KMS-11 (cell line): ENCODE measurements at regions not wholly inside any gene's neighbourhood (a gene's known extent, or its start where the extent isn't known, plus 50 kb on each side); places are given as distances from the start of the nearest gene placed in this dataset.

ENCODE experiments used
- H2AFZ ChIP-seq: fragments of 200-600 bp; sonication (generic); 2 replicates; pipeline ENCODE4 v1.6.1; 2016; ENCODE audit warnings: antibody characterized with exemption, mixed run types, low read depth
- H3K27ac ChIP-seq: fragments of 200-600 bp; sonication (generic); 2 replicates; pipeline ENCODE4 v1.6.1; 2016; ENCODE audit warnings: mild to moderate bottlenecking, mixed run types
- H3K27me3 ChIP-seq: fragments of 200-600 bp; sonication (generic); 2 replicates; pipeline ENCODE4 v1.6.1; 2017; ENCODE audit warnings: mild to moderate bottlenecking, low read depth, mixed run types, moderate library complexity; ENCODE audit not compliant: insufficient read depth
- H3K36me3 ChIP-seq: fragments of 200-600 bp; sonication (generic); 2 replicates; pipeline ENCODE4 v1.6.1; 2017; ENCODE audit warnings: mild to moderate bottlenecking, mixed run types; ENCODE audit not compliant: insufficient read depth
- H3K4me1 ChIP-seq: fragments of 200-600 bp; sonication (generic); 2 replicates; pipeline ENCODE4 v1.6.1; 2016; ENCODE audit warnings: mild to moderate bottlenecking, low read depth, mixed run types; ENCODE audit not compliant: poor library complexity, severe bottlenecking
- H3K4me2 ChIP-seq: fragments of 200-600 bp; sonication (generic); 2 replicates; pipeline ENCODE4 v1.7.0; 2016; ENCODE audit warnings: mild to moderate bottlenecking, mixed run types
- H3K4me3 ChIP-seq: fragments of 200-600 bp; sonication (generic); IDR thresholded peaks from 2 replicates; pipeline ENCODE4 v1.6.1; 2017; ENCODE audit warnings: low read depth, low read length, mixed read lengths; ENCODE audit not compliant: insufficient read depth
- H3K79me2 ChIP-seq: fragments of 200-600 bp; sonication (generic); 2 replicates; pipeline ENCODE4 v1.6.1; 2016; ENCODE audit warnings: low read depth, mixed run types; ENCODE audit not compliant: insufficient read depth
- H3K9ac ChIP-seq: fragments of 200-600 bp; sonication (generic); 2 replicates; pipeline ENCODE4 v1.6.1; 2016; ENCODE audit warnings: mild to moderate bottlenecking, mixed run types
- H4K20me1 ChIP-seq: fragments of 200-600 bp; sonication (generic); 2 replicates; pipeline ENCODE4 v1.6.1; 2016; ENCODE audit warnings: mild to moderate bottlenecking, mixed run types; ENCODE audit not compliant: insufficient read depth
- TF ChIP-seq, protein P1 (sequence below): fragments of 200-600 bp; sonication (generic); conservative IDR thresholded peaks from 2 replicates; pipeline ENCODE4 v1.6.1; 2017; ENCODE audit warnings: low read depth, mild to moderate bottlenecking, antibody characterized with exemption, low read length, moderate library complexity, mixed read lengths

DNA sequence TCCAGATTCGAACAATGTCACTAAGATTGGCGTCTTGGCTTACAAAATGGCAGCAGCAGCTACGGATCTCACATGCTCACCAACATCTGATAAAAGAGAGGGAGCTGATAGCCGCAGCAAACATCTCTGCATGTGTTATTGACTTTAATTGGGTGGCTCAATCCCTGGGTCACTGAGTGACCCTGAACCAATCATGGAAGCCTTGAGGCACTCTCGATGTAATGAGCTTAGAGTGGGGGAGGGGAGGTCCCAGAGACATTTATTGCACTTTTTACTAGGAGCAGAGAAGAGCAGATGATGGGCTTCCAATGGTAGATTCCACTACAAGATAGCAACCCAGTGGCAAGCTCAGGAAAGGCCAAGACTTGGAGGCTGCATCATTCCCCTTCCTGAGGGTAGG lies 238.7 kb downstream of the BMP7 start:
- H3K4me1 ChIP-seq: no peaks in the 10 kb centered on the region
- H4K20me1 ChIP-seq: no peaks in the 10 kb centered on the region
- TF ChIP-seq, protein P1, sequence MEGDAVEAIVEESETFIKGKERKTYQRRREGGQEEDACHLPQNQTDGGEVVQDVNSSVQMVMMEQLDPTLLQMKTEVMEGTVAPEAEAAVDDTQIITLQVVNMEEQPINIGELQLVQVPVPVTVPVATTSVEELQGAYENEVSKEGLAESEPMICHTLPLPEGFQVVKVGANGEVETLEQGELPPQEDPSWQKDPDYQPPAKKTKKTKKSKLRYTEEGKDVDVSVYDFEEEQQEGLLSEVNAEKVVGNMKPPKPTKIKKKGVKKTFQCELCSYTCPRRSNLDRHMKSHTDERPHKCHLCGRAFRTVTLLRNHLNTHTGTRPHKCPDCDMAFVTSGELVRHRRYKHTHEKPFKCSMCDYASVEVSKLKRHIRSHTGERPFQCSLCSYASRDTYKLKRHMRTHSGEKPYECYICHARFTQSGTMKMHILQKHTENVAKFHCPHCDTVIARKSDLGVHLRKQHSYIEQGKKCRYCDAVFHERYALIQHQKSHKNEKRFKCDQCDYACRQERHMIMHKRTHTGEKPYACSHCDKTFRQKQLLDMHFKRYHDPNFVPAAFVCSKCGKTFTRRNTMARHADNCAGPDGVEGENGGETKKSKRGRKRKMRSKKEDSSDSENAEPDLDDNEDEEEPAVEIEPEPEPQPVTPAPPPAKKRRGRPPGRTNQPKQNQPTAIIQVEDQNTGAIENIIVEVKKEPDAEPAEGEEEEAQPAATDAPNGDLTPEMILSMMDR: no peak
- no peak overlapping the region for H3K4me3 ChIP-seq
- H2AFZ ChIP-seq: no peak overlapping the region
- H3K9ac ChIP-seq: no peak overlapping the region
- H3K79me2 ChIP-seq: no peaks in the 10 kb centered on the region
- H3K27ac ChIP-seq: no peak overlapping the region
- H3K27me3 ChIP-seq: no peaks in the 10 kb centered on the region
- H3K4me2 ChIP-seq: no peak overlapping the region
- H3K36me3 ChIP-seq: no peaks in the 10 kb centered on the region

DNA sequence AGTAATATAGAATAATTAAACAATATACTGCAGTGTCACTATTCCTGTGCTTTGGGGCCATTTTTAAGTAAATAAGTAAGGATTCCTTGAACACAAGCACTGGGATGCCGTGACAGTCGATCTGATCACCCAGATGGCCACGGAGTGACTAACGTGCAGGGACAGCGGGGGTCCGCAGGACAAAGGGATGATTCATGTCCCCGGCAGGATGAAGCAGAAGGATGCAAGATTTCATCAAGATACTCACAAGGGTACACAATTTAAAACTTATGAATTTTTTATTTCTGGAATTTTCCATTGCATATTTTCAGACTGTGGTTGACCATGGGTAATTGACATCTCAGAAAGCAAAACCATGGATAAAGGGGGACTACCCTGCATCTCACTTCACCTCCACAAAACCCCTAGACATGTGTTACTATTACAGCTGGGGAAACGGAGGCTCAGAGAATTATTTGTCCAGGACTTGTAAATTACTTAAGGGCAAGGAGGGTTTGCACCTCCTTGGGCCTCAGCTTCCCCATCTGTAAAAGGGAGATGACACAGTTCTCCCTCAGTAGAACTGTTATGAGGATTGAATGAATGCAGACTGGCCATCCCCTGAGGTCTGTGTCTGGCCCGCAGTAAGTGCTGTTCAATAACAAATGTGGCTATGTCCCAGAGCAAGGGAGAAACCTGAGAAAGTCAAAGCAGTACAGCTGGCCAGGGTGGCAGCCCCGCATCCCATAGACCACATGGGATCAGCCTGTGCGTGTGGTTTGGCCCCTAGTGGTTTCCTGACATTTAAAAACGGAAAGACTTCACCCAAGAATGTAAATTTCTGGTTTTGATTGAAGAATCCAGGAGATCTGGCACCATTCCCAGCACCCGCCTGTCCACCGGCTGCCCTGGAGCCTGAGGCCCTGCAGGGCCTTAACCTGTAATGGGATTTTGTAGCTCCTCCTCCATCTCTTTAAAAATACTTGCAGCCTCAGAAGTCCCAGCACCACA lies 235.5 kb downstream of the BMP7 start:
- Histone ChIP-seq H3K4me2 (no peak overlapping the region), H3K27me3 (no peaks in the 10 kb centered on the region), H2AFZ (no peak overlapping the region), H3K4me3 (no peak overlapping the region), H3K4me1 (no peaks in the 10 kb centered on the region), H3K79me2 (no peaks in the 10 kb centered on the region), H4K20me1 (no peaks in the 10 kb centered on the region), H3K9ac (no peak overlapping the region), H3K36me3 (no peaks in the 10 kb centered on the region), H3K27ac (no peak overlapping the region)
- TF ChIP-seq, protein P1: no peak

DNA sequence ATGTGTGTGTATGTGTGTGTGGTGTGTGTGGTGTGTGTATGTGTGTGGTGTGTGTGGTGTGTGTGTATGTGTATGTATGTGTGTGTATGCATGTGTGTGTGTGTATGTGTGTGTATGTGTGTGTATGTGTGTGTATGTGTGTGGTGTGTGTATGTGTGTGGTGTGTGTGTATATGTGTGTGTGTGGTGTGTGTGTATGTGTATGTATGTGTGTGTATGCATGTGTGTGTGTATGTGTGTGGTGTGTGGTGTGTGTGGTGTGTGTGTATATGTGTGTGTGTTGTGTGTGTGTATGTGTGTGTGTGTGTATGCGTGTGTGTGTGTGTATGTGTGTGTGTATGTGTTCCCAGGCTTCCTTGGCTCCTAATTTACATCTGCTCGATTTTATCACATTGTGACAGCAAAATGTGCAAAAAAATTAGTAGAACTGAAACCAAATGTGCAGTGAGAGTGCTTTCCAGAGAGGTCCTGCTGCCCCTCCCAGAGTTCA lies 234.5 kb downstream of the BMP7 start:
- H2AFZ ChIP-seq: no peak overlapping the region
- H3K79me2 ChIP-seq: no peaks in the 10 kb centered on the region
- H3K4me2 ChIP-seq: no peak overlapping the region
- H4K20me1 ChIP-seq: no peaks in the 10 kb centered on the region
- H3K4me3 ChIP-seq: no peak overlapping the region
- no peak overlapping the region for H3K9ac ChIP-seq
- H3K36me3 ChIP-seq: no peaks in the 10 kb centered on the region
- H3K4me1 ChIP-seq: no peaks in the 10 kb centered on the region
- H3K27ac ChIP-seq: no peak overlapping the region
- TF ChIP-seq, protein P1: no peak
- H3K27me3 ChIP-seq: no peaks in the 10 kb centered on the region

DNA sequence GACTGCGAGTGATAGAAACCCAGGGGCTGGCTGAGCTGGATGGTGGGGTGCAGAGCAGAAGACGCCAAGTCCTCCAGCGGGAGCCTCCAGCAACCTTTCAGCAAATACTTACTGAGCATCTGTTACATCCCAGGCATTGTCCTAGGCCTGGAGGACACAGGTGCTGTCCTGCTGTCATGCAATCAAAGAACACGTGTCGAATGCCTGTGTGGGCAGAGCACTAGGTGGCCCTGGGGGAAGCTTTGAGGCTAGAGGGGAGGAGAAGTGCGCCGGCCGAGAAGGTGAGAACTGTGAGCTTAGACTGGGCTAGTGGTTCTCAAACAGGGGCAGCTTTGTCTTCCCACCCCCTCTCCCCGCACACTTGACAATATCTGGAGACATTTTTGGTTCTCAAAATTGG lies 233.6 kb downstream of the BMP7 start:
- H3K36me3 ChIP-seq: no peaks in the 10 kb centered on the region
- no peaks in the 10 kb centered on the region for H3K79me2 ChIP-seq
- H3K4me3 ChIP-seq: no peak overlapping the region
- H3K4me1 ChIP-seq: no peaks in the 10 kb centered on the region
- no peaks in the 10 kb centered on the region for H4K20me1 ChIP-seq
- H3K9ac ChIP-seq: no peak overlapping the region
- H3K27ac ChIP-seq: no peak overlapping the region
- no peaks in the 10 kb centered on the region for H3K27me3 ChIP-seq
- TF ChIP-seq, protein P1: no peak
- H2AFZ ChIP-seq: no peak overlapping the region
- H3K4me2 ChIP-seq: no peak overlapping the region
